Cardiac fibroblast (primary cell): ENCODE measurements at regions not wholly inside any gene's neighbourhood (a gene's known extent, or its start where the extent isn't known, plus 50 kb on each side); places are given as distances from the start of the nearest gene placed in this dataset.
A peak's percentile ranks its signal among the peaks of the same experiment; 100 is the strongest.

ENCODE experiments used
- DNase-seq, 2 donors: peaks; one replicate each; pipeline versions ENCODE4 v3.0.0 to v3.0.0-alpha.2; 2010; ENCODE audit warnings: low read depth in 2 of 2
- H3K4me3 ChIP-seq, 2 donors: replicated peaks in 1 of 2; 1 replicate in 1 of 2; 2 replicates in 1 of 2; pipeline ENCODE4 v1.5.1; 2011; ENCODE audit warnings: low read depth in 2 of 2, low read length in 2 of 2, mild to moderate bottlenecking in 2 of 2, moderate library complexity in 1 of 2
- CTCF ChIP-seq: IDR thresholded peaks from one replicate; pipeline ENCODE4 v1.5.1; 2011; ENCODE audit warnings: low read depth, mild to moderate bottlenecking, low read length, inconsistent platforms

- no peak overlapping the region for H3K4me3 ChIP-seq
- DNase-seq = peak; percentile 67 to 71
These were observed 80.0 kb upstream of the HNF1B start for GRCh38 chr17:37824534-37825485.

GRCh38 chr17:37823996-37824395, 79.1 kb upstream of the HNF1B start:
- H3K4me3 ChIP-seq = no peak overlapping the region
- no peak for DNase-seq
- no peak for TF ChIP-seq CTCF

More at GRCh38 chr17:37824534-37825485, 80.0 kb upstream of the HNF1B start:
- TF ChIP-seq CTCF = no peak

- no peak for DNase-seq
- no peak overlapping the region for H3K4me3 ChIP-seq
- TF ChIP-seq CTCF = no peak
These were observed 76.3 kb upstream of the HNF1B start for GRCh38 chr17:37820995-37821713.

GRCh38 chr17:37820313-37820994, 75.6 kb upstream of the HNF1B start:
- no peak for DNase-seq
- TF ChIP-seq CTCF = no peak
- no peak overlapping the region for H3K4me3 ChIP-seq

GRCh38 chr17:37818689-37819088, 73.8 kb upstream of the HNF1B start:
- peak in 1 of 2 donors; percentile 34 for DNase-seq
- no peak for TF ChIP-seq CTCF
- no peak overlapping the region for H3K4me3 ChIP-seq

GRCh38 chr17:37816950-37817349, 72.1 kb upstream of the HNF1B start:
- TF ChIP-seq CTCF = no peak
- DNase-seq = no peak
- H3K4me3 ChIP-seq = no peak overlapping the region
